ENCODE measurements at regions not wholly inside any gene's neighbourhood (a gene's known extent, or its start where the extent isn't known, plus 50 kb on each side); places are given as distances from the start of the nearest gene placed in this dataset.

DNA sequence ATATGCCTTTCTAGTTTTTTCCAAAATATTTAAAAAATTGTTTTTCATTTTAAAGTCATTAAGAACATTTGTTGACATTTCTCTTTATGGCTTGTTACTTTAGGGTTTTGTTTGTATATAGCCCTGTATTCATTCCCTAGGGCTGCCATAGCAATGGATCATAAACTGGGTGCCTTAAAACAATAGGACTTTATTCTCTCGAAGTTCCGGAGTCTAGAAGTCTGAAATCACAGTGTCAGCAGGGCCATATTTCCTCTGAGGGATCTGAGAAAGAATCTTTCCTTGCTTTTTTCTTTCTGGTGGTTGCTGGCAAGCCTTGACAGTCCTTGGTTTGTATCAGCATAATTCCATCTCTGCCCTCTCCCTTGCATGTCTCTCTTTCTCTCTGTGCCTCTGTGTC lies 63.4 kb upstream of the CADPS start:
- WGBS, 2 experiments (ENCODE audit: extremely low coverage in 1 of 2, insufficient coverage in 1 of 2, insufficient read length in 1 of 2, insufficient replicate concordance in 2 of 2, low coverage in 1 of 2, low lambda C conversion rate in 2 of 2, missing lambda C conversion rate in 1 of 2), result 98% methylated on average over 2 of the region's 2 CpGs; no CpG with 5 or more reads in 1 of the 2 experiments
- Histone ChIP-seq H3K23ac (ENCODE audit: insufficient read length) (no peak overlapping the region), H2BK20ac (ENCODE audit: low read length) (no peak overlapping the region), H2BK5ac (ENCODE audit: low read depth, low read length) (no peak overlapping the region), H3K23me2 (ENCODE audit: low read depth, low read length) (no peaks in the 10 kb centered on the region), H2BK120ac (replicated peaks; ENCODE audit: low read depth, low read length) (no peak overlapping the region), H4K5ac (ENCODE audit: insufficient read length, low read depth, low read length) (no peak overlapping the region), H3K79me1 (ENCODE audit: low read depth, low read length) (no peaks in the 10 kb centered on the region), H3K4me1 (replicated peaks in 1 of 4; ENCODE audit: control insufficient read depth in 3 of 4, insufficient read depth in 4 of 4, low read length in 3 of 4) (peaks cover 0 to 11% (median 3%) of the 10 kb centered on the region in 4 experiments; a peak in 4 of 7 replicates), H3K4me2 (ENCODE audit: insufficient read depth in 1 of 2, low read depth in 2 of 2, low read length in 2 of 2) (no peak overlapping the region), H2AK5ac (ENCODE audit: low read depth, low read length) (no peak overlapping the region), H2AFZ (ENCODE audit: low read length) (no peak overlapping the region), H3K27me3 (replicated peaks in 1 of 4; ENCODE audit: control insufficient read depth in 3 of 4, extremely low read depth in 1 of 4, insufficient read depth in 3 of 4, low read length in 3 of 4) (no peaks in the 10 kb centered on the region), H3K79me2 (ENCODE audit: control insufficient read depth in 1 of 2, insufficient read depth in 2 of 2, low read length in 2 of 2) (no peaks in the 10 kb centered on the region), H2BK15ac (ENCODE audit: low read length) (no peak overlapping the region), H3K9me3 (ENCODE audit: insufficient read depth in 2 of 2, low read depth in 1 of 2, low read length in 1 of 2) (peaks cover 2 to 4% of the 10 kb centered on the region in 2 experiments; a peak in 2 of 4 replicates), H4K20me1 (replicated peaks in 1 of 2; ENCODE audit: control insufficient read depth in 1 of 2, insufficient read depth in 2 of 2, low read length in 2 of 2) (no peaks in the 10 kb centered on the region), H3K14ac (ENCODE audit: insufficient read length) (no peak overlapping the region), H2BK12ac (ENCODE audit: low read depth, low read length) (no peak overlapping the region), H3K18ac (ENCODE audit: extremely low read depth, low read length) (no peak overlapping the region), H4K8ac (ENCODE audit: extremely low read depth, insufficient read depth, low read length) (no peak overlapping the region), H3K27ac (ENCODE audit: low read depth, low read length) (no peak overlapping the region), H4K91ac (replicated peaks; ENCODE audit: insufficient read length, low read length) (no peak overlapping the region), H3K4me3 (ENCODE audit: extremely low read depth in 1 of 4, insufficient read depth in 2 of 4, low read depth in 3 of 4, low read length in 4 of 4) (no peak overlapping the region), H3K9ac (replicated peaks in 1 of 4; ENCODE audit: extremely low read depth in 1 of 4, low read depth in 3 of 4, low read length in 3 of 4) (no peak overlapping the region), H3K56ac (replicated peaks; ENCODE audit: insufficient read length, low read depth, low read length) (no peak overlapping the region), H3K4ac (replicated peaks; ENCODE audit: insufficient read length, low read depth, low read length) (no peak overlapping the region), H3K36me3 (ENCODE audit: control insufficient read depth in 2 of 4, insufficient read depth in 4 of 4, low read length in 3 of 4) (no peaks in the 10 kb centered on the region)
- no peak for DNase-seq (ENCODE audit: low read depth in 1 of 2, low spot score in 2 of 2)
- POLR2A ChIA-PET (ENCODE audit: partially characterized antibody), result interaction anchor here (1.7 kb wide), 1 partner anchor 18 kb away, joined by 3 read pairs; no protein-coding TSS in a partner anchor
- FAIRE-seq, result no peak
- CTCF ChIA-PET (ENCODE audit: partially characterized antibody), result interaction anchor here (1.5 kb wide), 1 partner anchor 65 kb away, joined by 4 read pairs; no protein-coding TSS in a partner anchor
- TF ChIP-seq KDM5A (IDR thresholded peaks at IDR 0.05; ENCODE audit: low read length) (no peak), EZH2 (IDR thresholded peaks at IDR 0.05; ENCODE audit: low read depth, low read length, severe bottlenecking) (no peak), GABPA (IDR thresholded peaks at IDR 0.05; ENCODE audit: borderline replicate concordance, insufficient read depth, low read length) (no peak), EP300 (IDR thresholded peaks at IDR 0.05; ENCODE audit: borderline replicate concordance in 1 of 2, low read depth in 2 of 2, low read length in 2 of 2) (no peak), YY1 (IDR thresholded peaks at IDR 0.05; ENCODE audit: low read depth, low read length) (no peak), SP1 (IDR thresholded peaks at IDR 0.05; ENCODE audit: low read depth, low read length) (no peak), NRF1 (IDR thresholded peaks at IDR 0.05; ENCODE audit: low read depth, low read length) (no peak), SRF (IDR thresholded peaks at IDR 0.05; ENCODE audit: low read depth, low read length) (no peak), SP4 (IDR thresholded peaks at IDR 0.05; ENCODE audit: low read length) (no peak), SAP30 (IDR thresholded peaks at IDR 0.05; ENCODE audit: insufficient read depth, insufficient replicate concordance, low read length) (no peak), PHF8 (conservative IDR thresholded peaks at IDR 0.05; ENCODE audit: low read depth, low read length) (no peak), SIN3A (conservative IDR thresholded peaks at IDR 0.05 in 1 of 2, IDR thresholded peaks at IDR 0.05 in 1 of 2; ENCODE audit: low read depth in 1 of 2, low read length in 2 of 2) (no peak)
- TF ChIP-seq, protein P1, sequence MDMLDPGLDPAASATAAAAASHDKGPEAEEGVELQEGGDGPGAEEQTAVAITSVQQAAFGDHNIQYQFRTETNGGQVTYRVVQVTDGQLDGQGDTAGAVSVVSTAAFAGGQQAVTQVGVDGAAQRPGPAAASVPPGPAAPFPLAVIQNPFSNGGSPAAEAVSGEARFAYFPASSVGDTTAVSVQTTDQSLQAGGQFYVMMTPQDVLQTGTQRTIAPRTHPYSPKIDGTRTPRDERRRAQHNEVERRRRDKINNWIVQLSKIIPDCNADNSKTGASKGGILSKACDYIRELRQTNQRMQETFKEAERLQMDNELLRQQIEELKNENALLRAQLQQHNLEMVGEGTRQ (IDR thresholded peaks at IDR 0.05; ENCODE audit: low read length), result no peak
